Renal pelvis (tissue), 1 donor: ENCODE measurements at regions not wholly inside any gene's neighbourhood (a gene's known extent, or its start where the extent isn't known, plus 50 kb on each side); places are given as distances from the start of the nearest gene placed in this dataset.

Experiments used
- DNase-seq: peaks from one replicate; pipeline ENCODE4 v3.0.0-alpha.2; 2013

GRCh38 chr10:111890046-111890445 lies 293.5 kb downstream of the GPAM start:
- no peak for DNase-seq

- DNase-seq, result no peak
These were observed 267.6 kb downstream of the GPAM start for GRCh38 chr10:111916011-111916410.

DNA sequence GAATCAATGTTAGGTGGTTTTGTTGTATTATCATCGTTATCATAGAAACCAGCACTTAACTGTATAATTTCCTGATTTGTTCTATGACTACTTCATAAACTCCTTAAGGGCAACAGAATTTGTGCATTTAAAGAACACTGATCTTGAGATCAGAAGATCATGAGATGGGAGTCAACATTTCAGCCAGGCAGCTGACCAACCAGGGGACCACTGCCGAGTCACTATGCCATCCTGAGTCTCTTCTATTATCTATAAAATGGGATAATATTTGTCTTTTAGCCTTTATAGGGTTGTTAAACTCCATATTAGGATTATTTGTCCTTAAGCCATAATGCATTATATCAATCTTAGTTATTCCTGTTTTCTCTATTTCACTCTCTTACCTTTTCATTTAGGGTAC lies 261.7 kb downstream of the GPAM start:
- no peak for DNase-seq

DNA sequence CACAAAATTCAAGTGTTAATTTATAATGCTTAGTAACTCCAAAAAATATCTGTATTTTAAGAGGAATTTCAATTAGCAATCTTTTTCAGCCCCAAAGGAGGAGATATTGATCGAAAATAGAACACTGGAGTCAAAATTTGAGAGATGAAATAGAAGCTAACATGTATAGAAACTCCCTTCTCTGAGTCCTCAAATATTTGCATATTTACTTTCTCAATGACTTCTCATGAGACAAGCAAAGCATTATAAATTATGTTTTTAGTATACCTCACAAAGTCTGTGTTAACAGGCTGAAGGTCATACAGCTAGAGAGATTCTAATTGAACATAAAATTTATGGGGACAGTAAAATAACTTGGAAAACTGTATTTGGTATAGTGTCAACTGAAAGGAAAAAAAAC lies 260.5 kb downstream of the GPAM start:
- no peak for DNase-seq

- no peak for DNase-seq
These were observed 257.3 kb downstream of the GPAM start for GRCh38 chr10:111926286-111926685.

DNA sequence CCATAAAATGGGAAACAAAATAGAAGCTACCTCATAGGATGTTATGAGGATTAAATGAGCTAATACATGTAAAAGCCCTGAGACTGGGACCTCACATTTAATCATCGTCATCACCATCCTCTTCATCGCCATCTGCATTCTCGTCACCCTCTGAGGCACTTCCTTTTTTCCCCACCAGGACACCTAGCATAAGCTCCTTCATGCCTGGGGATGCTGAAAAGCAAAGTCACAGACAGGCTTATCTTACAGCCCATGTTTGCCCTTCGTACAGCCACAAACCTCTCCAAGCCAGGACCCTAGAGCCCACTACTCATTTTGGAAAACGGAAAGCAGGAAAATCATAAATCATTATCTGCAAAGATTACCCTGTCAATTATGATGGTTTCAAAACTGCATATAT lies 249.6 kb downstream of the GPAM start:
- no peak for DNase-seq

DNA sequence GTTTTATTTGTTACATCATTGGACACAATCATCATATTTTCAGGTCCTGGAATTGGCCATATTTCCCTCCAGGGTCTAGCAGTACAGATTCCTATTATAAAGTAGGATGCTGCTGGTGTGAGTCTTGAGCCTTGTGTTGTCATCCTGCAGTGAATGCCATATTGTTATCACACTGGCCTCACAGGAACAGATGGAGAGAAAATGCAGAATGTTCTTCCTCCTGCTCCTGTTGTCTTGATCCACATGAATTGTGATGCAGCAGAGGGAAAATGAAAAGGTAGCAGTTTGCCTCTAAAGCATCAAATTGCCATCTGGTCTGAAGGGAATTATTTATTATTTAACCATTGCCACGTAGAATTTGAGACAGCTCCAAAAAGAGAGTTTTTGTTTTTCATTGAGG lies 248.6 kb downstream of the GPAM start:
- DNase-seq, result no peak

DNA sequence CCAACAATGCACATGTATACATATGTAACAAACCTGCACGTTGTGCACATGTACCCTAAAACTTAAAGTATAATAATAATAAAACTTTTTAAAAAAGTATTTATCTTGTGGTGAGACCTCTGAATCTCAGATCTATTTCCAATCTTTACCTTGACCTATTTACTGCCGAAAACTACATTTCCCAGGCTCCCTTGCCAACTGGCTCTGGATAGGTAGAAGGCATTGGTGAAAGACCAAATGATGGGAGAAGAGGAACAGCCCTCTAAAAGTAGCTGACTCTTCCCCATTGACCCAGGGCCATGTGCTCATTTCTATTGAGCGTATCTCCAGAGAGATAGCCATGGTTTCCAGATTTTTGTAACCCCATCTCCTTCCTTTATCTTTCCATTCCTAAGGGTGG lies 247.4 kb downstream of the GPAM start:
- DNase-seq, result no peak

- no peak for DNase-seq
These were observed 239.2 kb downstream of the GPAM start for GRCh38 chr10:111944331-111944730.

DNA sequence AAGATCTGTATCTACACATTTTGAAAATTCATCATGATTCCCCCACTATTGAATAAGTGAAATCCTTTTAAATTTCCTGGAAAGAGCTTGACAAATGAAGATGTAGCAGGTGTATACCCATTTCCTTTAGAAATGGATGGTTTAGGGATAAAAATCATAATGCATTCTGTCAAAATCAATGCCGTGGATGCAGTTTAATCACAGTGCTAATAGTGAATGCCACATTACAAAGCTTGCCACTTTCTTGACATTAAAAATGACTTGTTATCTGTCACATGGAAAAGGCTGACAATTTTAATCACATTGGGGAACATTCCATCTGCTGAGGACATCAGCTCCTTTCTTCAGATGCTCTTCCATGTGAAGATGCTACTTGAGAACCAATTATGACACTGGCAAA lies 229.6 kb downstream of the GPAM start:
- no peak for DNase-seq

DNA sequence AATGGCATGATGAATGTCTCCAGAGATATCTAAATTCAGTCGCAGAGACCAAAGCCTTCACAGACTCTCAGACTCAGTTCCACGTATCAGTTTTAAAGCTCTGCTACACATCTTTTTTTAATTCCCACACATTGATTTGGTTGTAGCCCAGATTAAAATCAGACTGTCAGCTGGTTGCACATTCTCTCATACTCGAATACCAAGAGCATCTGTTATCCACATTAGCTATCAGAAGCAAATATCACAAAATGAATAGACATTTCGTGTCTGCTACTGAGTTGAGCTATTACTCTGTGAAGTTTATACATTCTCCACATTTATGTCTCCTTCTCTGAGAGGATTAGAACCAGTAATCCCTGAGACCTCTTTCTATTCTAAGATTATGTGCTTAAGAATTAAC lies 229.2 kb downstream of the GPAM start:
- DNase-seq, result no peak

DNA sequence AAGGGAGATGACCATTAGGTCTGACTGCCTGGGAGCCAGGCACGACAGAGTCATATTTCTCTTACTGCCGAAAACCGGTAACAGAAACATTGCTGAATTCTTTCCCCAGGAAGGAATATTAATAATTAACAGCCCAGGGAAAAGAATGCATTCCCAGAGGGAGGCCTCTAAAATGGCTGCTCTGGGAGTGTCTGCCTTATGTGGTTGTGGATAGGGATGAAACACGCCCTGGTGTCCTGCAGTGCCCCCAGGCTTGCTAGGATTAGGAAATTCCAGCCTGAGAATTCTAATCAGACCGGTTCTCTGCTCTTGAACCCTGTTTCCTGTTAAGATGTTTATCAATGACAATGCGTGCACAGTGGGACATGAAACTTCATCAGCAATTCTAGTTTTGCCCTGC lies 226.7 kb downstream of the GPAM start:
- DNase-seq, result no peak

GRCh38 chr10:111962951-111963350 lies 220.6 kb downstream of the GPAM start:
- no peak for DNase-seq

DNA sequence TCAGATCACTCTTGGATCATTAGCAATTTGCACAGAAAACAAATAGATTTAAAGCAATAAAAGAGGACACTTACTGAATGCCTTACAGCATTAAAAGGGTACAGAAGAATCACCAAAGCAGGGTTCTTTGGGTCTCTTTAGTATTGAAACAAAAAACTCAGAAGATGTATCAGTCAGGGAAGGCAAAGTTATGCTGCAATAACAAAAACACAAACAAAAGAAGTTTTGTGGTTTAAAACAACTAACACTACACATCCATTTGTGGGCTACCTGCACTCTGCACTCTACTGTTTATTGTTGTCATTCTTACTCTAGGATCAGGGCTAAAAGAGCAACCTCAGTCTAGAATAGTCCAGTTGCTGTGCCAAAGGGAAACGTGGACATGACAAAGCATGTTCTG lies 216.4 kb downstream of the GPAM start:
- no peak for DNase-seq

GRCh38 chr10:111967547-111967946 lies 216.0 kb downstream of the GPAM start:
- no peak for DNase-seq

DNA sequence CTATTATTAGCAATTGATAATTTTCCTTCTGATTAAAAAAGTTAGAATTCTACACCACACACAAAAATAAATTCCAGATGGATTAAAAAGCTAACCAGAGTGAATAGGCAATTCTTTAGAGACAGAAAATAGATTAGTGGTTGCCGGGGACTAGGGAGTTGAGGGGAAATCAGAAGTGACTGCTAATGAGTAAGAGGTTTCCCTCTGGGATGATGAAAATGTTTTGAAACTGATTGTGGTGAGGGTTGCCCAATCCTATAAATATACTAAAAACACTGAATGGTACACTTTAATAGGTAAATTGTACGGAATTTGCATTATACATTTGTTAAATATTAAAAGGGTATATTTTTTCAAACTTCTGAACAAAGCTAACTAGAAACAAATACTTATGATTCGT lies 214.9 kb downstream of the GPAM start:
- no peak for DNase-seq

DNA sequence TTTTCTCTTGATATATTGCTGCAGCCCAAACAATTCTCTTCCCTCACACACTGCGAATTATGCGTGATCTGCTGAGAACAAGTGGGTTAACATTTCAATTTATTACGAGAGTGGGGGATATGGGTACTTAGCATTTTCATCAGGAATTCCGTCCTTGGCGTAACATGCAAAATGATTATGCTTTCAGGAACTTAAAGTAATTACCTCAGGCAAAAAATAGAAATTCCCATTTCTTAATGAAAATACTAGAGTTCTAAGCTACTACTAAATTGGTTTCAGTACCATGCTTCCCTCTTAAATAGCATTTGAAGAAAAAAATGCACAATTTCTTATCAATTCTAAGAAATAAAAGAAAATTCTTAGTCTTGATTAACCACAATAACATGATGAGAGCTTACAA lies 213.5 kb downstream of the GPAM start:
- DNase-seq, result no peak

- DNase-seq, result no peak
These were observed 211.5 kb downstream of the GPAM start for GRCh38 chr10:111972109-111972508.

- no peak for DNase-seq
These were observed 210.3 kb downstream of the GPAM start for GRCh38 chr10:111973306-111973705.

GRCh38 chr10:111973826-111974225 lies 209.7 kb downstream of the GPAM start:
- DNase-seq, result no peak

- DNase-seq, result no peak
These were observed 209.2 kb downstream of the GPAM start for GRCh38 chr10:111974325-111974724.

GRCh38 chr10:111976557-111976956 lies 207.0 kb downstream of the GPAM start:
- no peak for DNase-seq

DNA sequence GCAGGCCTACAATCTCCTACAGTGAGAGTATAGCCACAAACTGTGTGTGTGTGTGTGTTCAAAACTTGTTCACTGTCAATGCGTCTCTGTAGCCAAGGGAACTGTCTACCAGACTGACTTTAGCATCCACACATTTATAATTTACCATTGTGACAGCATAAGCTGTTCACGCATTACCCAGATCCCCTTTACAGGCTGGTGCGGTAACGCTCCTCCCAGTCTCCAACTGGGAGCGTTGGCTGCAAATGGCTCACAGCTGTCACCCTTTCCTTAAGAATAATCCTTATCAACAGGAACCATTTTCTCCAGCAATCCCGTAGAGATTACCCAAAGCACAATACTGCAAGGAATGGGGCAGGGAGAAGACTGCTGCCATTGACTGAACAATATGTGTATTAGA lies 199.5 kb downstream of the GPAM start:
- no peak for DNase-seq

GRCh38 chr10:111986079-111986478 lies 197.5 kb downstream of the GPAM start:
- no peak for DNase-seq

- no peak for DNase-seq
These were observed 194.9 kb downstream of the GPAM start for GRCh38 chr10:111988646-111989045.
